ENCODE measurements at regions not wholly inside any gene's neighbourhood (a gene's known extent, or its start where the extent isn't known, plus 50 kb on each side); places are given as distances from the start of the nearest gene placed in this dataset.
A peak's percentile ranks its signal among the peaks of the same experiment; 100 is the strongest.

DNA sequence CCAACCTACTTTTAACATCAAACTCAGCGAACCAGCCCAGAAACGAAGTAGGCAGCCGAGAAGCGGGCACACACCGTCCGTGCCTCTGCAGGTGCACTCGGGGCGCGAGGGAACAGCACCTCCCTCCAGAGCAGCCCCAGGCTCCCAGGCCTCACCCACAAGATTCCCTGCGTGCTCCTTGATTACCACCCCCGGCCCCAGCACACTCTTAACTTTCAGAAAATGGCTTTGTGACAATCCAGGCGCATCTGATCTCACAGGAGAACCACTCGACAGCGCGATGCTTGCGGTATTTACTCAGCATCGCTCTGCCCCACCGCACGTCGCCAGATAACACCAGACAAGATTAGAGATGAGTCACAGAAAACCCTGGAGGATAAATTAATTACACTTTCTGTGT is 134.9 kb upstream of the SPACA7 start:
- TF ChIP-seq, protein P1, sequence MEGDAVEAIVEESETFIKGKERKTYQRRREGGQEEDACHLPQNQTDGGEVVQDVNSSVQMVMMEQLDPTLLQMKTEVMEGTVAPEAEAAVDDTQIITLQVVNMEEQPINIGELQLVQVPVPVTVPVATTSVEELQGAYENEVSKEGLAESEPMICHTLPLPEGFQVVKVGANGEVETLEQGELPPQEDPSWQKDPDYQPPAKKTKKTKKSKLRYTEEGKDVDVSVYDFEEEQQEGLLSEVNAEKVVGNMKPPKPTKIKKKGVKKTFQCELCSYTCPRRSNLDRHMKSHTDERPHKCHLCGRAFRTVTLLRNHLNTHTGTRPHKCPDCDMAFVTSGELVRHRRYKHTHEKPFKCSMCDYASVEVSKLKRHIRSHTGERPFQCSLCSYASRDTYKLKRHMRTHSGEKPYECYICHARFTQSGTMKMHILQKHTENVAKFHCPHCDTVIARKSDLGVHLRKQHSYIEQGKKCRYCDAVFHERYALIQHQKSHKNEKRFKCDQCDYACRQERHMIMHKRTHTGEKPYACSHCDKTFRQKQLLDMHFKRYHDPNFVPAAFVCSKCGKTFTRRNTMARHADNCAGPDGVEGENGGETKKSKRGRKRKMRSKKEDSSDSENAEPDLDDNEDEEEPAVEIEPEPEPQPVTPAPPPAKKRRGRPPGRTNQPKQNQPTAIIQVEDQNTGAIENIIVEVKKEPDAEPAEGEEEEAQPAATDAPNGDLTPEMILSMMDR (conservative IDR thresholded peaks at IDR 0.05), result no peak
- TF ChIP-seq EZH2 (IDR thresholded peaks at IDR 0.05; ENCODE audit: low read depth), result peak; percentile 24; the same call in 1 of the 2 replicates

All from PC-9 (cell line).